Body of pancreas (tissue), 4 donors: ENCODE measurements at regions not wholly inside any gene's neighbourhood (a gene's known extent, or its start where the extent isn't known, plus 50 kb on each side); places are given as distances from the start of the nearest gene placed in this dataset.

Source experiments
- POLR2A ChIP-seq, 3 donors: fragments of 450-650 bp; IDR thresholded peaks; one replicate each; pipeline ENCODE4 v1.6.1; 2016; ENCODE audit warnings: antibody characterized with exemption in 3 of 3, mild to moderate bottlenecking in 2 of 3
- TF ChIP-seq, protein P1 (sequence below), 7 experiments: fragments of 450-650 bp in 4 of 7; fragments of 200-600 bp in 3 of 7; sonication (generic) in 3 of 7; IDR thresholded peaks; one replicate each; pipeline ENCODE4 v1.5.1; 2016 to 2019; ENCODE audit warnings: antibody characterized with exemption in 7 of 7

- TF ChIP-seq, protein P1, sequence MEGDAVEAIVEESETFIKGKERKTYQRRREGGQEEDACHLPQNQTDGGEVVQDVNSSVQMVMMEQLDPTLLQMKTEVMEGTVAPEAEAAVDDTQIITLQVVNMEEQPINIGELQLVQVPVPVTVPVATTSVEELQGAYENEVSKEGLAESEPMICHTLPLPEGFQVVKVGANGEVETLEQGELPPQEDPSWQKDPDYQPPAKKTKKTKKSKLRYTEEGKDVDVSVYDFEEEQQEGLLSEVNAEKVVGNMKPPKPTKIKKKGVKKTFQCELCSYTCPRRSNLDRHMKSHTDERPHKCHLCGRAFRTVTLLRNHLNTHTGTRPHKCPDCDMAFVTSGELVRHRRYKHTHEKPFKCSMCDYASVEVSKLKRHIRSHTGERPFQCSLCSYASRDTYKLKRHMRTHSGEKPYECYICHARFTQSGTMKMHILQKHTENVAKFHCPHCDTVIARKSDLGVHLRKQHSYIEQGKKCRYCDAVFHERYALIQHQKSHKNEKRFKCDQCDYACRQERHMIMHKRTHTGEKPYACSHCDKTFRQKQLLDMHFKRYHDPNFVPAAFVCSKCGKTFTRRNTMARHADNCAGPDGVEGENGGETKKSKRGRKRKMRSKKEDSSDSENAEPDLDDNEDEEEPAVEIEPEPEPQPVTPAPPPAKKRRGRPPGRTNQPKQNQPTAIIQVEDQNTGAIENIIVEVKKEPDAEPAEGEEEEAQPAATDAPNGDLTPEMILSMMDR (IDR thresholded peaks at IDR 0.05), result no peak
- no peak for TF ChIP-seq POLR2A (IDR thresholded peaks at IDR 0.05)
Measured at GRCh38 chr2:207427986-207428385, 101.8 kb upstream of the CREB1 start.
